ENCODE measurements at regions not wholly inside any gene's neighbourhood (a gene's known extent, or its start where the extent isn't known, plus 50 kb on each side); places are given as distances from the start of the nearest gene placed in this dataset.

GRCh38 chr12:97386133-97386581, 76.4 kb upstream of the RMST start:
- DNase-seq: no peak
- H3K36me3 ChIP-seq: no peaks in the 10 kb centered on the region
- no peaks in the 10 kb centered on the region for H3K4me1 ChIP-seq (ENCODE audit: insufficient read depth)
- no peak overlapping the region for H3K4me3 ChIP-seq
- no peak overlapping the region for H3K27ac ChIP-seq
- no peaks in the 10 kb centered on the region for H3K9me3 ChIP-seq
- no peaks in the 10 kb centered on the region for H3K27me3 ChIP-seq
- 62 to 75% (median 64%) methylated on average over 5 of the region's 5 CpGs for WGBS, 3 donors
- intact Hi-C loops (cut with DNase I): no loop called here
- no peak for TF ChIP-seq POLR2A (IDR thresholded peaks at IDR 0.05)
- TF ChIP-seq EP300 (IDR thresholded peaks at IDR 0.05): no peak
- no peak for TF ChIP-seq CTCF (IDR thresholded peaks at IDR 0.05)

- no peaks in the 10 kb centered on the region for H3K9me3 ChIP-seq
- no peaks in the 10 kb centered on the region for H3K4me1 ChIP-seq (ENCODE audit: insufficient read depth)
- no peak for DNase-seq
- TF ChIP-seq CTCF (IDR thresholded peaks at IDR 0.05) (no peak), EP300 (IDR thresholded peaks at IDR 0.05) (no peak), POLR2A (IDR thresholded peaks at IDR 0.05) (no peak)
- intact Hi-C loops (cut with DNase I): no loop called here
- 46 to 53% (median 53%) methylated on average over 2 of the region's 2 CpGs for WGBS, 3 donors
- H3K27me3 ChIP-seq: no peaks in the 10 kb centered on the region
- H3K27ac ChIP-seq: no peak overlapping the region
- no peaks in the 10 kb centered on the region for H3K36me3 ChIP-seq
- H3K4me3 ChIP-seq: no peak overlapping the region
Observed at GRCh38 chr12:97387844-97388243, 74.8 kb upstream of the RMST start.

DNA sequence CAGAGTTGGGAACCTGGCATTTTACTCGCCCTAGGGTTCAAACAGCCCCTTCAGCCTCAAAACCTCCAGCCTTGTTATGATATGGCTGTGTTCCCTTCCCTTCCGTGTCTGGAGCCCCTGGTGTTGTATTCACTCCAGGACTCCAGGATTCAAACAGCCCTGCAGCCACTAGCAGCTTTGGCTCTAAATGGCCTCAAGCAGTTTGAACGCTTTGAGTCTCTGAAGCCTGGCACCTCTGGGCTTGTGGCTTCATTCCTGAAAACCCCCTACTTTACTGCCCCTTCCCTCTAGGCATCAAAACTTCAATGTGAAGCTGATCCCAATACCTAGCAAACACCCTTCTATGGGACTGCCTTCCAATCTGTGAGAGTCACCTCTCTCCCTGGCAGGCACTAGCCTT, 67.9 kb upstream of the RMST start:
- no peak for TF ChIP-seq EP300 (IDR thresholded peaks at IDR 0.05)
- no peak for TF ChIP-seq CTCF (IDR thresholded peaks at IDR 0.05)
- TF ChIP-seq POLR2A (IDR thresholded peaks at IDR 0.05): no peak
- no peak overlapping the region for H3K27ac ChIP-seq
- H3K36me3 ChIP-seq: no peaks in the 10 kb centered on the region
- H3K27me3 ChIP-seq: no peaks in the 10 kb centered on the region
- intact Hi-C loops (cut with DNase I): no loop called here
- no peaks in the 10 kb centered on the region for H3K4me1 ChIP-seq (ENCODE audit: insufficient read depth)
- no peaks in the 10 kb centered on the region for H3K9me3 ChIP-seq
- H3K4me3 ChIP-seq: no peak overlapping the region
- no peak for DNase-seq
- WGBS, 3 donors: 72 to 84% (median 73%) methylated on average over 3 of the region's 3 CpGs

- no peak for TF ChIP-seq CTCF (IDR thresholded peaks at IDR 0.05)
- TF ChIP-seq POLR2A (IDR thresholded peaks at IDR 0.05): no peak
- Histone ChIP-seq H3K36me3 (no peaks in the 10 kb centered on the region), H3K9me3 (no peaks in the 10 kb centered on the region), H3K4me1 (ENCODE audit: insufficient read depth) (no peaks in the 10 kb centered on the region), H3K4me3 (no peak overlapping the region), H3K27me3 (no peaks in the 10 kb centered on the region), H3K27ac (no peak overlapping the region)
- intact Hi-C loops (cut with DNase I): no loop called here
- WGBS, 3 donors: 41 to 57% (median 49%) methylated on average over 4 of the region's 4 CpGs
- no peak for DNase-seq
Observed at GRCh38 chr12:97397008-97397407, 65.6 kb upstream of the RMST start.

DNA sequence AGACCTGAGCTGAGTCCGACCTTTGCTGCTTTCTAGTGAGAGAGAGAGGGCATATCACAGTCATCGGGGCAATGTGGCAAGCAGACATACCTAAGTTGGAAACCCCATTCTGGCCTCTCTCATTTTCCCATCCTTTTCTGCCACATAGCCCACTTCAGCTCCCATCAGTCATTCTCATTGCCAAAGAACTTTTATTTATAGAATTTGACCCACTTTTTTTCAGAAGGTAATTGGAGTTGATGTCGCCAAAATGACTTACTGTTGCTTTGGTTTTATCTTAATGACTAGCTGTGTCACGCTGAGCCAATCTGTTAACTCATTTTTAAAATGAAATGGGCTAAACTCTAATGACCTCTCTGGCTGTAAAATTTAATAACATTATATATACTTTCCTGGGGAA, 63.9 kb upstream of the RMST start:
- H3K36me3 ChIP-seq: no peaks in the 10 kb centered on the region
- H3K9me3 ChIP-seq: no peaks in the 10 kb centered on the region
- no peaks in the 10 kb centered on the region for H3K4me1 ChIP-seq (ENCODE audit: insufficient read depth)
- no peak for DNase-seq
- H3K27ac ChIP-seq: no peak overlapping the region
- TF ChIP-seq EP300 (IDR thresholded peaks at IDR 0.05) (no peak), CTCF (IDR thresholded peaks at IDR 0.05) (no peak), POLR2A (IDR thresholded peaks at IDR 0.05) (no peak)
- no peaks in the 10 kb centered on the region for H3K27me3 ChIP-seq
- intact Hi-C loops (cut with DNase I): no loop called here
- H3K4me3 ChIP-seq: no peak overlapping the region
- 51 to 52% (median 52%) methylated on average over 4 of the region's 4 CpGs for WGBS, 3 donors
